GM12864 (cell line): ENCODE measurements at regions not wholly inside any gene's neighbourhood (a gene's known extent, or its start where the extent isn't known, plus 50 kb on each side); places are given as distances from the start of the nearest gene placed in this dataset.

ENCODE experiments used
- DNase-seq: peaks from one replicate; pipeline ENCODE4 v3.0.0-alpha.2; 2011; ENCODE audit warnings: low read depth
- H3K4me3 ChIP-seq: 2 replicates; pipeline ENCODE4 v1.5.1; 2011; ENCODE audit warnings: mild to moderate bottlenecking, low read depth, low read length, control low read depth
- CTCF ChIP-seq: IDR thresholded peaks from 2 replicates; pipeline ENCODE4 v1.5.1; 2011; ENCODE audit warnings: low read depth, mild to moderate bottlenecking, moderate library complexity, low read length, control low read depth, inconsistent platforms; ENCODE audit errors: missing control alignments

- no peak for DNase-seq
- no peak for TF ChIP-seq CTCF
- no peak overlapping the region for H3K4me3 ChIP-seq
Observed at GRCh38 chr15:31516440-31516839, 189.8 kb downstream of the KLF13 start.

- no peak for DNase-seq
- TF ChIP-seq CTCF, result no peak
Observed at GRCh38 chr15:31516874-31517273, 190.2 kb downstream of the KLF13 start.

GRCh38 chr15:31517711-31518110, 191.1 kb downstream of the KLF13 start:
- H3K4me3 ChIP-seq, result no peak overlapping the region
- no peak for TF ChIP-seq CTCF
- no peak for DNase-seq

More at GRCh38 chr15:31516874-31517273, 190.2 kb downstream of the KLF13 start:
- no peak overlapping the region for H3K4me3 ChIP-seq

- no peak for TF ChIP-seq CTCF
- no peak overlapping the region for H3K4me3 ChIP-seq
- DNase-seq, result no peak
Observed at GRCh38 chr15:31522028-31522427, 195.4 kb downstream of the KLF13 start.

- no peak for TF ChIP-seq CTCF
- no peak for DNase-seq
- H3K4me3 ChIP-seq, result no peak overlapping the region
Observed at GRCh38 chr15:31523027-31523654, 196.5 kb downstream of the KLF13 start.

GRCh38 chr15:31523655-31524049, 197.0 kb downstream of the KLF13 start:
- no peak for DNase-seq
- no peak overlapping the region for H3K4me3 ChIP-seq
- TF ChIP-seq CTCF, result no peak

- no peak overlapping the region for H3K4me3 ChIP-seq
- no peak for TF ChIP-seq CTCF
- no peak for DNase-seq
Observed at GRCh38 chr15:31525185-31525695, 198.6 kb downstream of the KLF13 start.
